GM12892 (cell line): ENCODE measurements at regions not wholly inside any gene's neighbourhood (a gene's known extent, or its start where the extent isn't known, plus 50 kb on each side); places are given as distances from the start of the nearest gene placed in this dataset.

Experiments
- POLR2A ChIP-seq: IDR thresholded peaks from 2 replicates; pipeline ENCODE4 v1.6.1; 2011; ENCODE audit warnings: low read depth, low read length, control low read depth
- POLR2AphosphoS5 ChIP-seq: IDR thresholded peaks from 2 replicates; pipeline ENCODE4 v1.6.1; 2011; ENCODE audit warnings: low read depth, low read length, control low read depth
- TAF1 ChIP-seq: IDR thresholded peaks from 2 replicates; pipeline ENCODE4 v1.6.1; 2011; ENCODE audit warnings: low read depth, mild to moderate bottlenecking, control low read depth, low read length, borderline replicate concordance

GRCh38 chr9:81411961-81412360 is 277.4 kb downstream of the TLE1 start:
- TF ChIP-seq POLR2AphosphoS5 (no peak), POLR2A (no peak), TAF1 (no peak)
